Ectodermal cell (in vitro differentiated cells): ENCODE measurements at regions not wholly inside any gene's neighbourhood (a gene's known extent, or its start where the extent isn't known, plus 50 kb on each side); places are given as distances from the start of the nearest gene placed in this dataset.

Source experiments
- H3K27ac ChIP-seq: 2 replicates; pipeline ENCODE4 v1.7.0; 2013; ENCODE audit warnings: mild to moderate bottlenecking, low read depth, low read length; ENCODE audit not compliant: insufficient read depth, poor library complexity, severe bottlenecking
- H3K27me3 ChIP-seq: 2 replicates; pipeline ENCODE4 v1.7.0; 2013; ENCODE audit warnings: mild to moderate bottlenecking, low read length; ENCODE audit not compliant: insufficient read depth, control insufficient read depth, poor library complexity, severe bottlenecking
- H3K36me3 ChIP-seq: one replicate; pipeline ENCODE4 v1.7.0; 2013; ENCODE audit warnings: low read length; ENCODE audit not compliant: control insufficient read depth, insufficient read depth
- H3K4me1 ChIP-seq: one replicate; pipeline ENCODE4 v1.7.0; 2013; ENCODE audit warnings: low read length; ENCODE audit not compliant: control insufficient read depth, insufficient read depth
- H3K4me3 ChIP-seq: 2 replicates; pipeline ENCODE4 v1.7.0; 2013; ENCODE audit warnings: low read depth, low read length, control low read depth; ENCODE audit not compliant: insufficient read depth
- H3K9me3 ChIP-seq: 2 replicates; pipeline ENCODE4 v1.7.0; 2013; ENCODE audit warnings: mild to moderate bottlenecking, low read length, moderate library complexity; ENCODE audit not compliant: control insufficient read depth
- WGBS, 2 experiments: methylation state at CpG; one replicate each; pipeline ENCODE4 v1.1.7; 2013; ENCODE audit warnings: missing lambda C conversion rate in 2 of 2; 5-methylcytosine and 5-hydroxymethylcytosine counted together

GRCh38 chr12:69070319-69071090, 137.5 kb upstream of the CPM start:
- no peak overlapping the region for H3K27ac ChIP-seq
- no peaks in the 10 kb centered on the region for H3K27me3 ChIP-seq
- no peaks in the 10 kb centered on the region for H3K36me3 ChIP-seq
- H3K4me3 ChIP-seq: no peak overlapping the region
- no peaks in the 10 kb centered on the region for H3K9me3 ChIP-seq
- H3K4me1 ChIP-seq: peaks cover 9% of the 10 kb centered on the region
- 51 to 52% methylated on average over 6 of the region's 6 CpGs for WGBS, 2 experiments

DNA sequence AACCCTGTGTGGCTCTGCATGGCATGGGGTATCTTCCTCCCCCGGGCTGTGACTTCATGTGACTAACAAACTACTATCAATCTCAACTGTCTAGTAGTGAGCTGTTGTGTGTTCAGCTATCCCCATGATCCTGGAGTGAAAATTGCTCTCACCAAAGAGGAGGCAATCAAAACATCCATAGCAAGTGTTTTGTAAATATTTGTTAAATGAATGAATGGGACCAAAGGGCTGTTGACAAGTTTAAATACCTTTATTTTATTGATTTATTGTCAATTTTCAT, 138.1 kb upstream of the CPM start:
- 71 to 100% methylated on average over 1 of the region's 1 CpG for WGBS, 2 experiments
- Histone ChIP-seq H3K27ac (no peak overlapping the region), H3K4me1 (peaks cover 9% of the 10 kb centered on the region)

DNA sequence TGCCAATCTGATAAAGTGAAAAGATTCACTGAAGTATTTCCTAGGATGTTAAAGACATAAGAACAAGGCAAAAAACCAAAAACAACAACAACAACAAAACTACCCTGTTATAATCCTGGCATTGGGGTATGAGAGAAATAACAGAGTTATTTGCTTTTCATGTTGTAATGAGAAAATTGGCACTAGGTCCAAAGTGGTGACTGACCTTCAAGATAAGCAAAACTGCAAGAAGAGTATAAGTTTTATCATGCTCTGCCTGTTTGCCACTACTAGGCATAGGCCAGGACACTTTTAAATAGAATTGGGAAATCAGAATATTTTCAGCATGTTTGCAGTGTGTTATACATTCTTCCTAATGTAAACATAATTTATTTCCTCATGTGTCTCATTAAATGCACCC, 140.1 kb upstream of the CPM start:
- H3K9me3 ChIP-seq: no peaks in the 10 kb centered on the region
- H3K4me3 ChIP-seq: no peak overlapping the region
- H3K27ac ChIP-seq: no peak overlapping the region
- H3K27me3 ChIP-seq: no peaks in the 10 kb centered on the region
- no peaks in the 10 kb centered on the region for H3K4me1 ChIP-seq
- no peaks in the 10 kb centered on the region for H3K36me3 ChIP-seq

More for the DNA sequence above, 138.1 kb upstream of the CPM start:
- Histone ChIP-seq H3K27me3 (no peaks in the 10 kb centered on the region), H3K4me3 (no peak overlapping the region), H3K36me3 (no peaks in the 10 kb centered on the region), H3K9me3 (no peaks in the 10 kb centered on the region)

DNA sequence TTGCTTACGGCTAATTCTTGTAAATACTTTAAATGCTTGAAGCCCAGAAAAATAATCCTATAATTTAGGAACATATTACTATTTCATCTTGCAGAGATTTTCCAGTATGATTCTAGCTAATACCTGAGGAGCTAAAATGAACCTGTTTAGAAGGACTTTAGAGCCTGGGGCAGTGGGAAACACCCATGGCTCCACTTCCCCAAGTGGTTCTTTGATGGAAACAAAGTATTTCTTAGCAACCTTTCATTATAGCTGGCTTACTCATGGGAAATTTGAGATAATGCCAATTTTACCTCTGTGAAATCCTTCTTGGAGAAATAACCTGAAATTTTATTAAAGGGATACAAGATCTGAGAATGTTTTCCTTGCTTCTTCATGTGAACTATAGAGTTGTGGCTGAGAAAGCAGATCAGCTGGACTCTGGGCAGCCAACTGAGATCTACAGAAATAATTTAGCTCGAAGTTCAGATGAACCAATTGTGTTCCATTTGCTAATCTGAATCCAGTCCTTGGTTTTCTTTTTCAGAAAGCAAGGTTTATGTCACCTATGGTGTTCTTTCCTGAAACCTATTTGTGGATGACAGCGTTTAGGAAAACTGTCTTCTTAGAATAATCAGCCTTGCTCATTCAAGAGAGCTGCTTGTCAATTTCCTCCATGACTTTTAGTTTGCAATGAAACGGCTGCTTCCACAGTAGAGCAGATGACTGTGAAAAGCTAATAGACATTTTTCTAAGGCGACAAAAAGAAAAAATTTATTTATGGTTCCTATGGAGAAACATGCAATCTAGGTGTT, 141.8 kb upstream of the CPM start:
- Histone ChIP-seq H3K36me3 (no peaks in the 10 kb centered on the region), H3K9me3 (no peaks in the 10 kb centered on the region), H3K4me3 (no peak overlapping the region), H3K27me3 (no peaks in the 10 kb centered on the region), H3K4me1 (no peaks in the 10 kb centered on the region), H3K27ac (no peak overlapping the region)
- 93 to 98% methylated on average over 4 to 5 of the region's 5 CpGs for WGBS, 2 experiments

DNA sequence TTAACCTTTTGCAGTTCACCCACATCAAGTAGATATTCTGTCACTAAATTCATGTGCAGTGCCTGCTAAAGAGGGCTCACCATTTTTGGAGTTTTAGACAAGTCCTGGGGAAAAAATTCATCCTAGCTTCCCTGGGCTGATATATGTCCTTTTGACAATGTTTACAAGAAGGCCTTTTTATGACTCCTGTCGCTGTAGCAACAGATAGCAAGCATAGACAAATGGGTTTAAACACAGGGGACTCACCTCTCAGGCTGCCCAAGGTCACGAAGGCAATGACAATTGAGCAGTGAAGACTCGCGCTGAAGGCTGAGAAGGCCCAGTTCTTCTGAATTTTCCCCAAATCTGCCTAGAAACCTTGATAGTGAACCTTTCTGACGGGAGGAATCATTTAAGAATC, 150.7 kb upstream of the CPM start:
- Histone ChIP-seq H3K27me3 (no peaks in the 10 kb centered on the region), H3K36me3 (no peaks in the 10 kb centered on the region), H3K27ac (no peak overlapping the region), H3K4me1 (no peaks in the 10 kb centered on the region), H3K4me3 (no peak overlapping the region), H3K9me3 (no peaks in the 10 kb centered on the region)
- WGBS, 2 experiments: 71 to 76% methylated on average over 5 of the region's 5 CpGs

DNA sequence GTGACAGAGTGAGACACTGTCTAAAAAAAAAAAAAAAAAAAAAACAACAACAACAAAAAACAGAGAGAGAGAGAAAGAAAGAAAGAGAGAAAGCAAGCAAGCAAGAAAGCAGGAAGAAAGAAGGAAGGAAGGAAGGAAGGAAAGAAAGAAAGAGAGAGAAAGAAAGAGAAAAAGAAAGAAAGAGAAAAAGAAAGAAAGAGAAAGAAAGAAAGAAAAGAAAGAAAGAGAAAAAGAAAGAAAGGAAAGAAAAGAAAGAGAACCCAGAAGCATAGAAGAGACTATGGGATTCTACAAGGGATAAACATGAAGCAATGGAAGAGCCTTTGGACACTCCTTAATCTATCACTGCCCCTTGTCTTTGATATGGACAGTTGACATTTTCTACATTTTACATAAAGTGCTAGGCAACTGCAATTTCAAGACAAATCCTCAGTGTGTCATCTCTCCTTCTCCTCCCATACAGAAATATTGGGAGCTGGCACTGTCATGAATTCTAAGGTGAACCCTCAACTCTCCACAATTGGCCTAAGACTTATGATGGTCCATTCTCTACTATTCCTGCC, 151.9 kb upstream of the CPM start:
- Histone ChIP-seq H3K4me3 (no peak overlapping the region), H3K4me1 (no peaks in the 10 kb centered on the region), H3K9me3 (no peaks in the 10 kb centered on the region), H3K27me3 (no peaks in the 10 kb centered on the region), H3K36me3 (no peaks in the 10 kb centered on the region), H3K27ac (no peak overlapping the region)

GRCh38 chr12:69085852-69086251, 152.9 kb upstream of the CPM start:
- H3K4me3 ChIP-seq: no peak overlapping the region
- peaks cover 6% of the 10 kb centered on the region for H3K4me1 ChIP-seq
- no peaks in the 10 kb centered on the region for H3K27me3 ChIP-seq
- no peaks in the 10 kb centered on the region for H3K36me3 ChIP-seq
- 87 to 97% methylated on average over 2 of the region's 2 CpGs for WGBS, 2 experiments
- H3K9me3 ChIP-seq: no peaks in the 10 kb centered on the region
- no peak overlapping the region for H3K27ac ChIP-seq

DNA sequence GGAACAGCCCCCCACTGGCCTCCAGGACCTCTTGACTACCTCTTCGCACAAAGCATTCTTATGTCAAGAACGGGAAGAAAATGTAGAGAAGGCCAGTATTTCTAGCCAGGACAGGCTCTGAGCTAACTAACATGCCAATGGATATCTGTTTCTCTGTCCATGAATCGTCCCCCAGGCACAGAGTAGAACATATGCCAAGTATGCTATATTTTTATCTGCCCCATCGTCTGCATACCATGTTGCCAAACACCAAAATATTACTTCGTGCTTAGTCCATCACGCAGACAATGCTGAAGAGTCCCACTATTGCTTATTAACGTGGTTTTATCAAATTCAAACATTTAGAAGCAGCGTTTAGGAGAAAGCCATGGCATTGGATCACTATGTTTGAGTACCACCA, 151.4 kb upstream of the CPSF6 start:
- H3K27ac ChIP-seq: no peak overlapping the region
- 88% methylated on average over 8 of the region's 8 CpGs for WGBS, 2 experiments
- peaks cover 11% of the 10 kb centered on the region for H3K4me1 ChIP-seq
- no peak overlapping the region for H3K4me3 ChIP-seq
- no peaks in the 10 kb centered on the region for H3K36me3 ChIP-seq
- H3K9me3 ChIP-seq: no peaks in the 10 kb centered on the region
- H3K27me3 ChIP-seq: no peaks in the 10 kb centered on the region

GRCh38 chr12:69090722-69091121, 148.6 kb upstream of the CPSF6 start:
- no peaks in the 10 kb centered on the region for H3K9me3 ChIP-seq
- peaks cover 11% of the 10 kb centered on the region for H3K4me1 ChIP-seq
- H3K27ac ChIP-seq: no peak overlapping the region
- 5 to 10% methylated on average over 1 of the region's 1 CpG for WGBS, 2 experiments
- H3K4me3 ChIP-seq: no peak overlapping the region
- H3K27me3 ChIP-seq: no peaks in the 10 kb centered on the region
- H3K36me3 ChIP-seq: no peaks in the 10 kb centered on the region

DNA sequence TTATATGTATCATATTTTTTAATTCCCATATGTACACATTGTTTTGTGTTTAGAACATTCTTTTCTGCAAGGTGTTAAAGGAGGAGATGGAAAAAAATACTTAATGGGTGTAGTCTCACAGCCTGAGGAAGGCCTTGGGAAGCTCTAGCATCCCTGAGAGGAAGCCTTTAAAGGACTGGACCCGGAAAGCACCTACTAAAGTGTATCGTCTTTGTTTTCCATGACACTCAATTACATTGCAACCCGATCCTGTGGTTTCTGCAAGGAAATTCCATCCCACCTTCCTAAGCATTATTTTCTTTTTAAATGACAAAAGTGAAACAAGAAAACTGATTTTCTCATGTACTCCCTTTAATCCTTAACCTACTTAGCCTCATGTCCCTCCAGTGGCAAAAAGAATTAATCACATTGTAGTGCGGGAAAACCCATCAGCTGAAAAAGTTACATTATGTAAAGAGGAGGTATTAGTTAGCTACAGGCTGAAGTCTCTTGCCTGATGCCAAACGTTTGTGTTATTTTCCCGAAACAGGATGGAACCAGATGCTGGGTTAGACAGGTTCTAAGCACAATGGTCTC, 147.8 kb upstream of the CPSF6 start:
- WGBS, 2 experiments: 45% methylated on average over 6 of the region's 6 CpGs
- no peaks in the 10 kb centered on the region for H3K36me3 ChIP-seq
- no peak overlapping the region for H3K27ac ChIP-seq
- H3K4me3 ChIP-seq: no peak overlapping the region
- H3K4me1 ChIP-seq: peaks cover 12% of the 10 kb centered on the region
- no peaks in the 10 kb centered on the region for H3K9me3 ChIP-seq
- no peaks in the 10 kb centered on the region for H3K27me3 ChIP-seq
